Retinal pigment epithelial cell (primary cell): ENCODE measurements at regions not wholly inside any gene's neighbourhood (a gene's known extent, or its start where the extent isn't known, plus 50 kb on each side); places are given as distances from the start of the nearest gene placed in this dataset.
"Not testable (repeated sequence)": the region's sequence is repeated elsewhere in the genome, so short reads cannot be mapped to it uniquely, and the experiment has no call there.

ENCODE experiments used
- DNase-seq: peaks from one replicate; pipeline ENCODE4 v3.0.0-alpha.2; 2010; ENCODE audit warnings: low read depth
- H3K4me3 ChIP-seq: 2 replicates; pipeline ENCODE4 v1.5.1; 2011; ENCODE audit warnings: mild to moderate bottlenecking, low read length, control low read depth, moderate library complexity
- TF ChIP-seq, protein P1 (sequence below): conservative IDR thresholded peaks from 2 replicates; pipeline ENCODE4 v1.5.1; 2011; ENCODE audit warnings: low read depth, low read length, control low read depth, inconsistent platforms

DNA sequence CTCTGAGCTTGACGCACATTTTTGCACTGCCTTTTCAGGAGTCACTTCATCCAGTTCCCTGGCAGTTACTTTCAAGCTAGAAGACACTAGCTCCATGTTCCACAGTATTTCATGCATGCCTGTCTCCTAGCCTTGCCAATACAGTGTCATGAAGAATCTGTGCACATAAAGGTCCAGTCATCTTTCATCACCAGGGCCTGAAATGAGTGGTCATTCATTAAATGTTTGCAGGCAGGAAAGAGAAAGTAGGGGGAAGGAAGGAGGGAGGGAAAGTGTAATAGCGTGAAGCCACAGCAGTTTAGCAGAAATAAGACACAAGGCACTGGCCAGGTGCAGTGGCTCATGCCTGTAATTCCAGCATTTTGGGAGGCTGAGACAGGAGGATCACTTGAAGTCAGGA, 92.4 kb upstream of the COPS8 start:
- TF ChIP-seq, protein P1, sequence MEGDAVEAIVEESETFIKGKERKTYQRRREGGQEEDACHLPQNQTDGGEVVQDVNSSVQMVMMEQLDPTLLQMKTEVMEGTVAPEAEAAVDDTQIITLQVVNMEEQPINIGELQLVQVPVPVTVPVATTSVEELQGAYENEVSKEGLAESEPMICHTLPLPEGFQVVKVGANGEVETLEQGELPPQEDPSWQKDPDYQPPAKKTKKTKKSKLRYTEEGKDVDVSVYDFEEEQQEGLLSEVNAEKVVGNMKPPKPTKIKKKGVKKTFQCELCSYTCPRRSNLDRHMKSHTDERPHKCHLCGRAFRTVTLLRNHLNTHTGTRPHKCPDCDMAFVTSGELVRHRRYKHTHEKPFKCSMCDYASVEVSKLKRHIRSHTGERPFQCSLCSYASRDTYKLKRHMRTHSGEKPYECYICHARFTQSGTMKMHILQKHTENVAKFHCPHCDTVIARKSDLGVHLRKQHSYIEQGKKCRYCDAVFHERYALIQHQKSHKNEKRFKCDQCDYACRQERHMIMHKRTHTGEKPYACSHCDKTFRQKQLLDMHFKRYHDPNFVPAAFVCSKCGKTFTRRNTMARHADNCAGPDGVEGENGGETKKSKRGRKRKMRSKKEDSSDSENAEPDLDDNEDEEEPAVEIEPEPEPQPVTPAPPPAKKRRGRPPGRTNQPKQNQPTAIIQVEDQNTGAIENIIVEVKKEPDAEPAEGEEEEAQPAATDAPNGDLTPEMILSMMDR: no peak
- H3K4me3 ChIP-seq: no peak overlapping the region
- DNase-seq: no peak

DNA sequence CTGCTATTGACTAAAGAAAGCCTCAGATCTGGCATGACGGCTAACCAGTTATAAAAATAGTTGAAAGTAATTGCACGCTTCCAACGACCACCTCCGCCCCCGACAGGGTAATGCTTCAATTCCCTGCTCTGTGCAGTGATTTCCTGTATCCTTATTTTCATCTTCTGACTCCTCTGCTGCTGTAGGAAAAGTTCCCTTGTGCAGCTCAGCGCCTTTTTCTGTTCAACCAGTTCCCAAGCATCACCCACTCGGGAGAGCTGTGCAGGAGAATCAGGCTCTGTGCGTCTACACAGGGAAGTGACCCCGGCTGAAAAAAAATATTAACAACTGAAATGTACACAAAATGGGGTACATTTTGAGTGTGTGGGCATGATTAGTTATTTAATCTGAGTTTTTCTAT, 91.3 kb upstream of the COPS8 start:
- H3K4me3 ChIP-seq: no peak overlapping the region
- DNase-seq: no peak
- TF ChIP-seq, protein P1: no peak

DNA sequence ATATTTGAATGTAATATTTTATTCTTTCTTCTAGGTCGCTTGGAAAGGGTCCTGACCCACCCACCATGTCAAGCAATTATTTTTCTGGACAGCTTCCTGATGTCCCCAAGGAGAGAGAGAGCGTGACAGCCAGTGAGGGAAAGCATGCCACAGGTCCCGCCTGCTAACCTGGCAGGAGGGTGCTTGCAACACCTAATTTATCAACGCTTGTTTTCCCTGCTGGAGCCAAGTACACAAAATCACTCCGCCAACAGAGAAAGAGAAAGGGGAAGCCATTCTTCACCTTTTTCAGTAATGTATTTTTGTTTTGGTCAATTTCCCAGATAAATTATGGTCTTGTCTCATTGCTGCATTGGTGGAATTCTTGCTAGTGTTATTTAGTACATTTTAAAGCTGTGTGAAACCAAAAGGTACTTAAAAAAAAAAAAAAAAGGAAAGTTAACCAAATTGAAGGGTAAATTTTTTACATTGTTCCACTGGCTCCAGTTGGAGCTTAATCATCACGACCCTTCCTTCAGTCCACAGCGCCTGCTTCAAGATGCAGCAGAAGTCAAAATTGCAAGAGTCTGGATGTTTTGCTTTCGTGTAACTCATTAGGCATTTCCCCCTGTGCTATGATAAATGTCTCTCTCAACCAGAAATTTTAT, 88.5 kb upstream of the COPS8 start:
- no peak overlapping the region for H3K4me3 ChIP-seq
- TF ChIP-seq, protein P1: no peak
- DNase-seq: no peak

DNA sequence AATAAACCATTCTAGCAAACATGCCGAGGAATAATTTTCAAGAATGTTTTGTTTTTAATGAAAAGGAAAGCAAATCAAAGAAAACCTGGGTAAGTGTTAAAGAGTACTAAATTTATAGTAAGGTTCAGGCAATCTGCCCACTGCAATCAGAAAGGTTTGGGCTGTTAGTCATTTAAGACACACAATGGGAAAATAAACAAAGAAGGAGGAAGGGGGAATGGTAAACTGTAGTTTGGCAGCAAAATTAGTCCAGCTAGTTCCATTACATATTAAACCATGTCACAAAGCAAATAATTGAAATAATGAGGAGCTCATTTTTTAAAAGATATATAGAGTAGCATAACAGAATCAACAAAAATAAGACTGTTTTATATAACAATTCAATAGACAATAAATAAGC, 87.5 kb upstream of the COPS8 start:
- no peak for DNase-seq
- no peak overlapping the region for H3K4me3 ChIP-seq
- TF ChIP-seq, protein P1: no peak

DNA sequence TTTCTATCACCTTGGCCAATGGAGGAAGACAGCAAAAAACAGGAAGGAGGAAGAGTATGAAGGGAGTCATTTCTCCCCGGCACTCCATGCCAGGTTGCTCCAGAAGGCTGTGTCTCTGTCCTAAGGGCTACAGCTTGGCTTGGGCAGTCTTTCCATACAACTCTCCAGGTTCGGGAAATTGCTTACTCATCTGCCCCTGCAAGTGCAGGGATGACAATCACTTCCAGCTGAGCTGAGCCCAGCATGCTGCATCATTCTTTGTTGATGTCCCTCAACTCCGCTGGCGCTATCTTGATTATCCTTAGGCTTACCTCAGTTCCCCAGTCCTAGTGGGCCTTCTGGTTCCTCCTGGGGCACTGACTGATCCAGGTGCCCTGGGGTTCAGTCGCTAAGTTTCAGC, 86.9 kb upstream of the COPS8 start:
- DNase-seq: no peak
- no peak overlapping the region for H3K4me3 ChIP-seq
- TF ChIP-seq, protein P1: no peak

DNA sequence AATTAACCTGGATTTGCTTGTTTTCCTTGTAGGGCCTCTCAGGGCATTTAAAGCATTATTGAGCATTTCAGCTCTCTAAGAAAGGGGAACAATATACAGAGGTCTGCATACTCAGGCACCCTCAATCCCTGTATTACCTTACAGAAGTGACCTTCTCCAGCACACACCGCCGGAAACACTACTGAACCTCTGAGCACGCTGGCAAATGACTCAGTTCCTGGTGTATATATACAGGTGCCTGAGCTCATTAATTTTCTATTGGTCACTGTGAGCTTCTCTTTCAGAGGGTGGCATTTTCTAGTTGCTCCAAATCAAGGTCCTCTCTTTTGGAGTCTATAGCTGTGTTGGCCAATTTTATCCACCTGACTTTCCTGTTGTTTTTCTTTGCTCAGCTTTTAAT, 85.2 kb upstream of the COPS8 start:
- TF ChIP-seq, protein P1: no peak
- DNase-seq: no peak
- H3K4me3 ChIP-seq: no peak overlapping the region

DNA sequence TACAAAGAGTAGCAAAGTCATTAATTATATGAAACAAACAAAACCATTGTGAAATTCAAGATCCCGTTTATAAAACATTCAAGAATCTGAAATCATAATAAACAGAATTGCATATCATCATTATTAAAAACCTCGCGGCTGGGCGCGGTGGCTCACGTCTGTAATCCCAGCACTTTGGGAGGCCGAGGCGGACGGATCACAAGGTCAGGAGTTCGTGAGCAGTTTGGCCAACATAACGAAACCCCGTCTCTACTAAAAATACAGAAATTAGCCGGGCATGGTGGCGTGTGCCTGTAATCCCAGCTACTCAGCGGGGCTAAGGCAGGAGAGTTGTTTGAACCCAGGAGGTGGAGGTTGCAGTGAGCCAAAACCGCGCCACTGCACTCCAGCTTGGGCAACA, 80.3 kb upstream of the COPS8 start:
- not testable (repeated sequence) for H3K4me3 ChIP-seq, DNase-seq

DNA sequence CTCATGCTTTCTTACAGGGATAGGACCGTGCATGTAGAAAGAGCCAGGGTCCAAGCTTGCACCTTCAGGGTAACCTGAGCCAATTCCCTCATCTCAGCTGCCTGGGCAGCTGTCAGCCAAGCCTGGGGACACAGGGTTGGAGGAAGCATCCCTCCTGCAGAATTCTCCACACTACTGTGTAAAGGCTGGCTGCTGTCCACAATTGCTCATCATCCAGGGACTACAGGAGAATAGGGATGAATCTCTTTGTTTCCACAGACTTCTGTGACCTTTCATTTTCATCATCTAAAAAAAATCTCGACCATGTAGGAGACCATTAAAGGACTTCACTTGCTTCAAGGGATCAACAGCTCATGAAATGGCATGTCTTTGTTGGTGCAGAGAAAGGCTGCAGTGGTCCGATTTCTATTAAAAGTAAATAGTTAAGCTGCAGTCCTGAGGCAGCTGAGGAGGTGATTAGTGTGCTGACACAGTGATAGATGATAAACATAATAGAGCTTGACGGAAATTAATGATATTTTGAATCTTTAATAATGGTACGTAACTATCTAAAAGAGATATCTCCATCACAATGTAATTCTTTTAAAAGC, 74.4 kb upstream of the COPS8 start:
- H3K4me3 ChIP-seq: no peak overlapping the region
- DNase-seq: no peak
- TF ChIP-seq, protein P1: no peak
